ENCODE measurements at regions not wholly inside any gene's neighbourhood (a gene's known extent, or its start where the extent isn't known, plus 50 kb on each side); places are given as distances from the start of the nearest gene placed in this dataset.

DNA sequence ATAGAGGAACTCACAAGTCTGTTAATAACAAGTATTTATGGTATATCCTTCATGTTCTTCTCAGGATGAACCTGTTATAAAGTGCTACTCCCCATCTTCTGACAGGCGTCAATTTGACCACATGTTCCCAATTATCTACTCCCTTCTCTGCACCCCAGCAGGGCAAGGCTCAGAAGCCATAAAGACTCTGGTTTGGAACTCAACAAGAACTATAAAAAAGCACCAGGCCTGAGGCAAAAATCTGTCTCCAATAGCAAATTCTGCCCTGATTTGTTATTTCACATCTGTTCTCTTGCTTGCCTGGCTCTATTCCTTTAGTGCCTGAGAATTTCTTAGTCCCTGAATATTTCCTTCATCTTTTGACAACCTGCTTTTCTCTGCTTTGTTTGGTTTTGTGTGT, 618.2 kb upstream of the KIRREL3 start:
- H3K27me3 ChIP-seq (ENCODE audit: insufficient read depth) = no peaks in the 10 kb centered on the region
- 0 out of 2 replicates have a peak, but pooled peaks cover 3% of the 10 kb centered on the region for H3K9me2 ChIP-seq (ENCODE audit: insufficient read depth)
- Mint-ChIP-seq H3K27me3 (ENCODE audit: insufficient read depth, low read depth, poor library complexity) (no peaks in the 10 kb centered on the region), H3K4me1 (no peaks in the 10 kb centered on the region), H3K9me3 (no peaks in the 10 kb centered on the region), H3K4me3 (no peak overlapping the region), H3K36me3 (ENCODE audit: low read depth) (no peaks in the 10 kb centered on the region; the same call in 2 of the 3 replicates), H3K27ac (no peak overlapping the region)
- no peaks in the 10 kb centered on the region for H3K36me3 ChIP-seq (ENCODE audit: insufficient read depth)
- H3F3A ChIP-seq (replicated peaks; ENCODE audit: low read depth) = no peaks in the 10 kb centered on the region
- no peak overlapping the region for H3K27ac ChIP-seq (ENCODE audit: low read depth)
- H3K4me2 ChIP-seq = no peak overlapping the region
- DNase-seq (ENCODE audit: low spot score) (no peak), ATAC-seq (no peak)
- no peak for TF ChIP-seq NANOG (IDR thresholded peaks at IDR 0.05; ENCODE audit: borderline replicate concordance)
- TF ChIP-seq, protein P1, sequence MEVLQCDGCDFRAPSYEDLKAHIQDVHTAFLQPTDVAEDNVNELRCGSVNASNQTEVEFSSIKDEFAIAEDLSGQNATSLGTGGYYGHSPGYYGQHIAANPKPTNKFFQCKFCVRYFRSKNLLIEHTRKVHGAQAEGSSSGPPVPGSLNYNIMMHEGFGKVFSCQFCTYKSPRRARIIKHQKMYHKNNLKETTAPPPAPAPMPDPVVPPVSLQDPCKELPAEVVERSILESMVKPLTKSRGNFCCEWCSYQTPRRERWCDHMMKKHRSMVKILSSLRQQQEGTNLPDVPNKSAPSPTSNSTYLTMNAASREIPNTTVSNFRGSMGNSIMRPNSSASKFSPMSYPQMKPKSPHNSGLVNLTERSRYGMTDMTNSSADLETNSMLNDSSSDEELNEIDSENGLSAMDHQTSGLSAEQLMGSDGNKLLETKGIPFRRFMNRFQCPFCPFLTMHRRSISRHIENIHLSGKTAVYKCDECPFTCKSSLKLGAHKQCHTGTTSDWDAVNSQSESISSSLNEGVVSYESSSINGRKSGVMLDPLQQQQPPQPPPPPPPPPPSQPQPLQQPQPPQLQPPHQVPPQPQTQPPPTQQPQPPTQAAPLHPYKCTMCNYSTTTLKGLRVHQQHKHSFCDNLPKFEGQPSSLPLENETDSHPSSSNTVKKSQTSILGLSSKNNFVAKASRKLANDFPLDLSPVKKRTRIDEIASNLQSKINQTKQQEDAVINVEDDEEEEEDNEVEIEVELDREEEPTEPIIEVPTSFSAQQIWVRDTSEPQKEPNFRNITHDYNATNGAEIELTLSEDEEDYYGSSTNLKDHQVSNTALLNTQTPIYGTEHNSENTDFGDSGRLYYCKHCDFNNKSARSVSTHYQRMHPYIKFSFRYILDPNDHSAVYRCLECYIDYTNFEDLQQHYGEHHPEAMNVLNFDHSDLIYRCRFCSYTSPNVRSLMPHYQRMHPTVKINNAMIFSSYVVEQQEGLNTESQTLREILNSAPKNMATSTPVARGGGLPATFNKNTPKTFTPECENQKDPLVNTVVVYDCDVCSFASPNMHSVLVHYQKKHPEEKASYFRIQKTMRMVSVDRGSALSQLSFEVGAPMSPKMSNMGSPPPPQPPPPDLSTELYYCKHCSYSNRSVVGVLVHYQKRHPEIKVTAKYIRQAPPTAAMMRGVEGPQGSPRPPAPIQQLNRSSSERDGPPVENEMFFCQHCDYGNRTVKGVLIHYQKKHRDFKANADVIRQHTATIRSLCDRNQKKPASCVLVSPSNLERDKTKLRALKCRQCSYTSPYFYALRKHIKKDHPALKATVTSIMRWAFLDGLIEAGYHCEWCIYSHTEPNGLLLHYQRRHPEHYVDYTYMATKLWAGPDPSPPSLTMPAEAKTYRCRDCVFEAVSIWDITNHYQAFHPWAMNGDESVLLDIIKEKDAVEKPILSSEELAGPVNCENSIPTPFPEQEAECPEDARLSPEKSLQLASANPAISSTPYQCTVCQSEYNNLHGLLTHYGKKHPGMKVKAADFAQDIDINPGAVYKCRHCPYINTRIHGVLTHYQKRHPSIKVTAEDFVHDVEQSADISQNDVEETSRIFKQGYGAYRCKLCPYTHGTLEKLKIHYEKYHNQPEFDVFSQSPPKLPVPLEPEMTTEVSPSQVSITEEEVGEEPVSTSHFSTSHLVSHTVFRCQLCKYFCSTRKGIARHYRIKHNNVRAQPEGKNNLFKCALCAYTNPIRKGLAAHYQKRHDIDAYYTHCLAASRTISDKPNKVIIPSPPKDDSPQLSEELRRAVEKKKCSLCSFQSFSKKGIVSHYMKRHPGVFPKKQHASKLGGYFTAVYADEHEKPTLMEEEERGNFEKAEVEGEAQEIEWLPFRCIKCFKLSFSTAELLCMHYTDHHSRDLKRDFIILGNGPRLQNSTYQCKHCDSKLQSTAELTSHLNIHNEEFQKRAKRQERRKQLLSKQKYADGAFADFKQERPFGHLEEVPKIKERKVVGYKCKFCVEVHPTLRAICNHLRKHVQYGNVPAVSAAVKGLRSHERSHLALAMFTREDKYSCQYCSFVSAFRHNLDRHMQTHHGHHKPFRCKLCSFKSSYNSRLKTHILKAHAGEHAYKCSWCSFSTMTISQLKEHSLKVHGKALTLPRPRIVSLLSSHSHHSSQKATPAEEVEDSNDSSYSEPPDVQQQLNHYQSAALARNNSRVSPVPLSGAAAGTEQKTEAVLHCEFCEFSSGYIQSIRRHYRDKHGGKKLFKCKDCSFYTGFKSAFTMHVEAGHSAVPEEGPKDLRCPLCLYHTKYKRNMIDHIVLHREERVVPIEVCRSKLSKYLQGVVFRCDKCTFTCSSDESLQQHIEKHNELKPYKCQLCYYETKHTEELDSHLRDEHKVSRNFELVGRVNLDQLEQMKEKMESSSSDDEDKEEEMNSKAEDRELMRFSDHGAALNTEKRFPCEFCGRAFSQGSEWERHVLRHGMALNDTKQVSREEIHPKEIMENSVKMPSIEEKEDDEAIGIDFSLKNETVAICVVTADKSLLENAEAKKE (CRISPR knock-in tag; IDR thresholded peaks at IDR 0.05) = no peak
- TF ChIP-seq, protein P2, sequence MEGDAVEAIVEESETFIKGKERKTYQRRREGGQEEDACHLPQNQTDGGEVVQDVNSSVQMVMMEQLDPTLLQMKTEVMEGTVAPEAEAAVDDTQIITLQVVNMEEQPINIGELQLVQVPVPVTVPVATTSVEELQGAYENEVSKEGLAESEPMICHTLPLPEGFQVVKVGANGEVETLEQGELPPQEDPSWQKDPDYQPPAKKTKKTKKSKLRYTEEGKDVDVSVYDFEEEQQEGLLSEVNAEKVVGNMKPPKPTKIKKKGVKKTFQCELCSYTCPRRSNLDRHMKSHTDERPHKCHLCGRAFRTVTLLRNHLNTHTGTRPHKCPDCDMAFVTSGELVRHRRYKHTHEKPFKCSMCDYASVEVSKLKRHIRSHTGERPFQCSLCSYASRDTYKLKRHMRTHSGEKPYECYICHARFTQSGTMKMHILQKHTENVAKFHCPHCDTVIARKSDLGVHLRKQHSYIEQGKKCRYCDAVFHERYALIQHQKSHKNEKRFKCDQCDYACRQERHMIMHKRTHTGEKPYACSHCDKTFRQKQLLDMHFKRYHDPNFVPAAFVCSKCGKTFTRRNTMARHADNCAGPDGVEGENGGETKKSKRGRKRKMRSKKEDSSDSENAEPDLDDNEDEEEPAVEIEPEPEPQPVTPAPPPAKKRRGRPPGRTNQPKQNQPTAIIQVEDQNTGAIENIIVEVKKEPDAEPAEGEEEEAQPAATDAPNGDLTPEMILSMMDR (conservative IDR thresholded peaks at IDR 0.05; ENCODE audit: low read depth in 2 of 2) = no peak
- no peak for TF ChIP-seq JUNB (IDR thresholded peaks at IDR 0.05; ENCODE audit: unreplicated experiment)
- no peak for TF ChIP-seq ZNF331 (CRISPR knock-in tag; IDR thresholded peaks at IDR 0.05; ENCODE audit: low read depth)
- TF ChIP-seq, protein P3, sequence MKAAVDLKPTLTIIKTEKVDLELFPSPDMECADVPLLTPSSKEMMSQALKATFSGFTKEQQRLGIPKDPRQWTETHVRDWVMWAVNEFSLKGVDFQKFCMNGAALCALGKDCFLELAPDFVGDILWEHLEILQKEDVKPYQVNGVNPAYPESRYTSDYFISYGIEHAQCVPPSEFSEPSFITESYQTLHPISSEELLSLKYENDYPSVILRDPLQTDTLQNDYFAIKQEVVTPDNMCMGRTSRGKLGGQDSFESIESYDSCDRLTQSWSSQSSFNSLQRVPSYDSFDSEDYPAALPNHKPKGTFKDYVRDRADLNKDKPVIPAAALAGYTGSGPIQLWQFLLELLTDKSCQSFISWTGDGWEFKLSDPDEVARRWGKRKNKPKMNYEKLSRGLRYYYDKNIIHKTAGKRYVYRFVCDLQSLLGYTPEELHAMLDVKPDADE (IDR thresholded peaks at IDR 0.05) = no peak
- TF ChIP-seq CREB1 (CRISPR knock-in tag; IDR thresholded peaks at IDR 0.05; ENCODE audit: low read depth) = no peak
- no peak for TF ChIP-seq EZH2phosphoT487 (IDR thresholded peaks at IDR 0.05; ENCODE audit: unreplicated experiment)
- TF ChIP-seq EZH2 (IDR thresholded peaks at IDR 0.05; ENCODE audit: low read depth, unreplicated experiment) = no peak
- TF ChIP-seq POLR2AphosphoS5 (IDR thresholded peaks at IDR 0.05; ENCODE audit: low read depth) = no peak
- no peaks in the 10 kb centered on the region for H3K79me2 ChIP-seq (replicated peaks; ENCODE audit: insufficient read depth)
- no peaks in the 10 kb centered on the region for H3K4me1 ChIP-seq (ENCODE audit: insufficient read depth)
- no peaks in the 10 kb centered on the region for H4K20me1 ChIP-seq (replicated peaks; ENCODE audit: insufficient read depth)
- no peak overlapping the region for H2AFZ ChIP-seq
- H3K4me3 ChIP-seq = no peak overlapping the region

All from GM23338 (cell line).